HEK293T (cell line): ENCODE measurements at regions not wholly inside any gene's neighbourhood (a gene's known extent, or its start where the extent isn't known, plus 50 kb on each side); places are given as distances from the start of the nearest gene placed in this dataset.

Experiments used
- ARNT ChIP-seq: fragments of 450-650 bp; IDR thresholded peaks from 2 replicates; pipeline ENCODE4 v1.6.1; 2017; ENCODE audit warnings: mild to moderate bottlenecking
- BHLHE40 ChIP-seq: fragments of 450-650 bp; IDR thresholded peaks from 2 replicates; pipeline ENCODE4 v1.6.1; 2016; ENCODE audit warnings: mild to moderate bottlenecking, moderate library complexity, borderline replicate concordance
- CTBP1 ChIP-seq: fragments of 450-650 bp; IDR thresholded peaks from 2 replicates; pipeline ENCODE4 v1.6.1; 2016; ENCODE audit warnings: borderline replicate concordance
- ELF4 ChIP-seq: fragments of 450-650 bp; IDR thresholded peaks from 2 replicates; pipeline ENCODE4 v1.6.1; 2017; ENCODE audit warnings: antibody characterized with exemption
- FOXA1 ChIP-seq: fragments of 450-650 bp; IDR thresholded peaks from 2 replicates; pipeline ENCODE4 v1.6.1; 2016; ENCODE audit warnings: mild to moderate bottlenecking
- FOXK2 ChIP-seq: fragments of 450-650 bp; IDR thresholded peaks from 2 replicates; pipeline ENCODE4 v1.6.1; 2016; ENCODE audit warnings: mild to moderate bottlenecking
- FOXM1 ChIP-seq: fragments of 450-650 bp; IDR thresholded peaks from 2 replicates; pipeline ENCODE4 v1.6.1; 2017; ENCODE audit warnings: mild to moderate bottlenecking, borderline replicate concordance
- L3MBTL2 ChIP-seq: fragments of 450-650 bp; conservative IDR thresholded peaks from 2 replicates; pipeline ENCODE4 v1.6.1; 2016; ENCODE audit warnings: mild to moderate bottlenecking
- NFRKB ChIP-seq: fragments of 450-650 bp; IDR thresholded peaks from 2 replicates; pipeline ENCODE4 v1.6.1; 2016; ENCODE audit warnings: mild to moderate bottlenecking, moderate library complexity
- PKNOX1 ChIP-seq: fragments of 450-650 bp; IDR thresholded peaks from 2 replicates; pipeline ENCODE4 v1.6.1; 2016
- SP1 ChIP-seq: fragments of 450-650 bp; IDR thresholded peaks from 2 replicates; pipeline ENCODE4 v1.6.1; 2017
- SUZ12 ChIP-seq: fragments of 450-650 bp; IDR thresholded peaks from 2 replicates; pipeline ENCODE4 v1.6.1; 2016; ENCODE audit warnings: mild to moderate bottlenecking
- TARDBP ChIP-seq: fragments of 450-650 bp; IDR thresholded peaks from 2 replicates; pipeline ENCODE4 v1.6.1; 2016
- ZNF384 ChIP-seq: fragments of 450-650 bp; IDR thresholded peaks from 2 replicates; pipeline ENCODE4 v1.6.1; 2016

GRCh38 chr7:85775431-85775830 lies 588.6 kb upstream of the SEMA3D start:
- TF ChIP-seq BHLHE40: no peak
- no peak for TF ChIP-seq PKNOX1
- no peak for TF ChIP-seq FOXA1
- TF ChIP-seq NFRKB: no peak
- TF ChIP-seq FOXM1: no peak
- no peak for TF ChIP-seq TARDBP
- no peak for TF ChIP-seq ZNF384
- TF ChIP-seq ELF4: no peak
- TF ChIP-seq SP1: no peak
- no peak for TF ChIP-seq FOXK2
- no peak for TF ChIP-seq ARNT
- no peak for TF ChIP-seq SUZ12
- TF ChIP-seq L3MBTL2: no peak
- no peak for TF ChIP-seq CTBP1
